GM12878 (cell line): ENCODE measurements at regions not wholly inside any gene's neighbourhood (a gene's known extent, or its start where the extent isn't known, plus 50 kb on each side); places are given as distances from the start of the nearest gene placed in this dataset.

ENCODE experiments used
- ATAC-seq: fragments of 200-7000 bp; cut with Tn5 transposase; 3 replicates; pipeline ENCODE4 v1.9.1; 2020; ENCODE audit warnings: mild to moderate bottlenecking, moderate library complexity
- BruUV-seq: library from RNA; stranded (reverse); fragments of 400-500 nt; replicated peaks from 2 replicates; lab custom pipeline; 2021; lab: Mats Ljungman, UMichigan
- CTCF ChIA-PET: fragments of 300-600 bp; sonication (Branson Sonifier 250); formaldehyde crosslinking; extraction: SDS; loops from one replicate; lab custom pipeline; 2021; ENCODE audit warnings: inconsistent platforms; lab: Yijun Ruan, JAX
- POLR2A ChIA-PET: fragments of 350-600 bp; formaldehyde crosslinking; extraction: SDS; loops from one replicate; lab custom pipeline; 2021; ENCODE audit warnings: inconsistent platforms; lab: Charles Lee
- RAD21 ChIA-PET: fragments of 300-600 bp; sonication (Branson Sonifier 250); formaldehyde crosslinking; loops from one replicate; lab custom pipeline; 2023; ENCODE audit warnings: antibody characterized with exemption; ENCODE audit not compliant: unreplicated experiment; lab: Charles Lee
- SMC1A ChIA-PET: fragments of 300-600 bp; sonication (Branson Sonifier 250); formaldehyde crosslinking; loops from one replicate; lab custom pipeline; 2023; ENCODE audit not compliant: unreplicated experiment, uncharacterized antibody; lab: Charles Lee
- DNase-seq: peaks from one replicate; pipeline ENCODE4 v3.0.0-alpha.2; 2011; ENCODE audit warnings: low read depth, low spot score
- FAIRE-seq: peaks from 3 replicates; lab custom pipeline; 2011; peaks lifted over from hg19 to GRCh38; lab: Jason Lieb, UNC
- H2AFZ ChIP-seq: 2 replicates; pipeline ENCODE4 v1.6.0; 2011; ENCODE audit warnings: low read depth, low read length, control low read depth; ENCODE audit not compliant: control insufficient read depth
- H3K27ac ChIP-seq: 2 replicates; pipeline ENCODE4 v1.5.1; 2011; ENCODE audit warnings: control low read depth; ENCODE audit not compliant: control insufficient read depth, insufficient read depth
- H3K27me3 ChIP-seq, 2 experiments: replicated peaks in 1 of 2; 2 replicates each; pipeline versions ENCODE4 v1.6.0 to v1.6.1; 2011; ENCODE audit warnings: low read length in 1 of 2; ENCODE audit not compliant: control insufficient read depth in 2 of 2, insufficient read depth in 2 of 2
- H3K36me3 ChIP-seq, 2 experiments: 2 replicates each; pipeline ENCODE4 v1.5.1; 2011; ENCODE audit warnings: low read length in 1 of 2; ENCODE audit not compliant: control insufficient read depth in 2 of 2, insufficient read depth in 2 of 2
- H3K4me1 ChIP-seq: 2 replicates; pipeline ENCODE4 v1.6.1; 2011; ENCODE audit warnings: mild to moderate bottlenecking, low read length, moderate library complexity, mixed read lengths; ENCODE audit not compliant: control insufficient read depth, insufficient read depth
- H3K4me2 ChIP-seq: 2 replicates; pipeline ENCODE4 v1.6.0; 2011; ENCODE audit warnings: control low read depth; ENCODE audit not compliant: control insufficient read depth, insufficient read depth
- H3K4me3 ChIP-seq: fragments of 200-600 bp; sonication (generic); 2 replicates; pipeline ENCODE4 v1.5.1; 2016
- H3K79me2 ChIP-seq: 2 replicates; pipeline ENCODE4 v1.6.0; 2011; ENCODE audit warnings: low read length; ENCODE audit not compliant: control insufficient read depth, insufficient read depth
- H3K9ac ChIP-seq: 2 replicates; pipeline ENCODE4 v1.8.0; 2011; ENCODE audit warnings: low read length, control low read depth, mixed read lengths; ENCODE audit not compliant: control insufficient read depth, insufficient read depth
- H3K9me3 ChIP-seq: replicated peaks from 3 replicates; pipeline ENCODE4 v1.5.1; 2011; ENCODE audit warnings: mild to moderate bottlenecking, low read length; ENCODE audit not compliant: control insufficient read depth, insufficient read depth
- H4K20me1 ChIP-seq: 2 replicates; pipeline ENCODE4 v1.6.0; 2011; ENCODE audit not compliant: control insufficient read depth, insufficient read depth
- DPF2 ChIP-seq: fragments of 450-650 bp; IDR thresholded peaks from 2 replicates; pipeline ENCODE4 v1.6.1; 2017; ENCODE audit warnings: mild to moderate bottlenecking
- HDAC6 ChIP-seq: fragments of 200-600 bp; sonication (generic); IDR thresholded peaks from one replicate; pipeline ENCODE4 v1.8.0; 2017; ENCODE audit warnings: antibody characterized with exemption; ENCODE audit not compliant: unreplicated experiment
- JUNB ChIP-seq: IDR thresholded peaks from 2 replicates; pipeline ENCODE4 v1.6.1; 2016; ENCODE audit warnings: antibody characterized with exemption, mild to moderate bottlenecking
- KAT2A ChIP-seq: conservative IDR thresholded peaks from 2 replicates; pipeline ENCODE4 v1.6.1; 2011; ENCODE audit warnings: low read depth, low read length; ENCODE audit not compliant: control insufficient read depth
- RAD51 ChIP-seq: fragments of 450-650 bp; IDR thresholded peaks from 2 replicates; pipeline ENCODE4 v1.6.1; 2016; ENCODE audit warnings: moderate library complexity, mild to moderate bottlenecking, inconsistent platforms
- SIX5 ChIP-seq: IDR thresholded peaks from 2 replicates; pipeline ENCODE4 v1.6.1; 2011; ENCODE audit warnings: mild to moderate bottlenecking, low read depth, low read length, moderate library complexity; ENCODE audit not compliant: severe bottlenecking
- SRF ChIP-seq, 2 experiments: IDR thresholded peaks; 2 replicates each; pipeline ENCODE4 v1.6.1; 2011; ENCODE audit warnings: low read depth in 2 of 2, low read length in 2 of 2, mild to moderate bottlenecking in 1 of 2, moderate library complexity in 1 of 2
- SUZ12 ChIP-seq: fragments of 200-600 bp; sonication (generic); IDR thresholded peaks from one replicate; pipeline ENCODE4 v1.6.1; 2018; ENCODE audit warnings: antibody characterized with exemption, mild to moderate bottlenecking; ENCODE audit not compliant: unreplicated experiment
- TARDBP ChIP-seq: IDR thresholded peaks from 2 replicates; pipeline ENCODE4 v1.6.1; 2016; ENCODE audit warnings: borderline replicate concordance
- TCF12 ChIP-seq: IDR thresholded peaks from 2 replicates; pipeline ENCODE4 v1.6.1; 2011; ENCODE audit warnings: low read depth, mild to moderate bottlenecking, low read length
- TCF3 ChIP-seq: IDR thresholded peaks from 2 replicates; pipeline ENCODE4 v1.6.1; 2012; ENCODE audit warnings: low read depth, mild to moderate bottlenecking, low read length, borderline replicate concordance; ENCODE audit not compliant: insufficient read depth
- WGBS: methylation state at CpG from one replicate; pipeline ENCODE4 v1.1.6; 2016; ENCODE audit warnings: low lambda C conversion rate; ENCODE audit not compliant: insufficient replicate concordance, insufficient coverage; ENCODE audit errors: missing lambda C conversion rate; 5-methylcytosine and 5-hydroxymethylcytosine counted together
- in situ Hi-C: fragments of 300-500 bp; cut with MboI; formaldehyde crosslinking; loops from 9 replicates; pipeline ENCODE4 v1.14.3; 2018; ENCODE audit warnings: mixed read lengths
- intact Hi-C: fragments of 100-400 bp; cut with micrococcal nuclease; formaldehyde crosslinking; loops from one replicate; pipeline ENCODE4 v1.14.2; 2022; ENCODE audit not compliant: unreplicated experiment
- TF ChIP-seq, protein P1 (sequence below): fragments of 450-650 bp; IDR thresholded peaks from 2 replicates; pipeline ENCODE4 v1.6.1; 2017; ENCODE audit warnings: mild to moderate bottlenecking, moderate library complexity
- TF ChIP-seq, protein P2 (sequence below): IDR thresholded peaks from 2 replicates; pipeline ENCODE4 v1.6.1; 2011; ENCODE audit warnings: low read depth, low read length, improper control_type of control experiment, borderline replicate concordance
- TF ChIP-seq, protein P3 (sequence below): fragments of 450-650 bp; formaldehyde crosslinking; IDR thresholded peaks from 2 replicates; pipeline ENCODE4 v1.4.0; 2020; ENCODE audit warnings: mild to moderate bottlenecking, moderate library complexity
- TF ChIP-seq, protein P4 (sequence below): fragments of 450-650 bp; IDR thresholded peaks from 2 replicates; pipeline ENCODE4 v1.6.1; 2014; ENCODE audit warnings: mild to moderate bottlenecking

DNA sequence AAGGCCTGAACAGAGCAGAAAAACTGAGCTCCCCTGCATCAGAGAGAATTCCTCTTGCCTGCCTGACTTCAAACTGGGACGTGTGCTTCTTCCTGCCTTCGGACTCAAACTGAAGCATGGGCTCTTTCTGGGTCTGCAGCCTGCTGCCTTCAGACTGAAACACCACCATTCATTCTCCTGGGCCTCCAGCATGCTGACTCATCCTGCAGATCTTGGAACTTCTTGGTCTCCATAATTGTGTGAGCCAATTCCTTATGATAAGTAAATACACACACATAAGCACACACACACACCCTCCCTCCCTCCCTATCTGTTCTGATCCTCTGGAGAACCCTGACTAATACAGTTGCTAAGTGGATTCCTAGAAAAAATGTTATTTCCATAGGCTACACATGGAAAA lies 874.3 kb upstream of the EEF2KMT start (continued):
- TF ChIP-seq, protein P1, sequence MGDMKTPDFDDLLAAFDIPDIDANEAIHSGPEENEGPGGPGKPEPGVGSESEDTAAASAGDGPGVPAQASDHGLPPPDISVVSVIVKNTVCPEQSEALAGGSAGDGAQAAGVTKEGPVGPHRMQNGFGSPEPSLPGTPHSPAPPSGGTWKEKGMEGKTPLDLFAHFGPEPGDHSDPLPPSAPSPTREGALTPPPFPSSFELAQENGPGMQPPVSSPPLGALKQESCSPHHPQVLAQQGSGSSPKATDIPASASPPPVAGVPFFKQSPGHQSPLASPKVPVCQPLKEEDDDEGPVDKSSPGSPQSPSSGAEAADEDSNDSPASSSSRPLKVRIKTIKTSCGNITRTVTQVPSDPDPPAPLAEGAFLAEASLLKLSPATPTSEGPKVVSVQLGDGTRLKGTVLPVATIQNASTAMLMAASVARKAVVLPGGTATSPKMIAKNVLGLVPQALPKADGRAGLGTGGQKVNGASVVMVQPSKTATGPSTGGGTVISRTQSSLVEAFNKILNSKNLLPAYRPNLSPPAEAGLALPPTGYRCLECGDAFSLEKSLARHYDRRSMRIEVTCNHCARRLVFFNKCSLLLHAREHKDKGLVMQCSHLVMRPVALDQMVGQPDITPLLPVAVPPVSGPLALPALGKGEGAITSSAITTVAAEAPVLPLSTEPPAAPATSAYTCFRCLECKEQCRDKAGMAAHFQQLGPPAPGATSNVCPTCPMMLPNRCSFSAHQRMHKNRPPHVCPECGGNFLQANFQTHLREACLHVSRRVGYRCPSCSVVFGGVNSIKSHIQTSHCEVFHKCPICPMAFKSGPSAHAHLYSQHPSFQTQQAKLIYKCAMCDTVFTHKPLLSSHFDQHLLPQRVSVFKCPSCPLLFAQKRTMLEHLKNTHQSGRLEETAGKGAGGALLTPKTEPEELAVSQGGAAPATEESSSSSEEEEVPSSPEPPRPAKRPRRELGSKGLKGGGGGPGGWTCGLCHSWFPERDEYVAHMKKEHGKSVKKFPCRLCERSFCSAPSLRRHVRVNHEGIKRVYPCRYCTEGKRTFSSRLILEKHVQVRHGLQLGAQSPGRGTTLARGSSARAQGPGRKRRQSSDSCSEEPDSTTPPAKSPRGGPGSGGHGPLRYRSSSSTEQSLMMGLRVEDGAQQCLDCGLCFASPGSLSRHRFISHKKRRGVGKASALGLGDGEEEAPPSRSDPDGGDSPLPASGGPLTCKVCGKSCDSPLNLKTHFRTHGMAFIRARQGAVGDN = no peak
- TF ChIP-seq, protein P2, sequence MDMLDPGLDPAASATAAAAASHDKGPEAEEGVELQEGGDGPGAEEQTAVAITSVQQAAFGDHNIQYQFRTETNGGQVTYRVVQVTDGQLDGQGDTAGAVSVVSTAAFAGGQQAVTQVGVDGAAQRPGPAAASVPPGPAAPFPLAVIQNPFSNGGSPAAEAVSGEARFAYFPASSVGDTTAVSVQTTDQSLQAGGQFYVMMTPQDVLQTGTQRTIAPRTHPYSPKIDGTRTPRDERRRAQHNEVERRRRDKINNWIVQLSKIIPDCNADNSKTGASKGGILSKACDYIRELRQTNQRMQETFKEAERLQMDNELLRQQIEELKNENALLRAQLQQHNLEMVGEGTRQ = no peak
- TF ChIP-seq HDAC6 (no peak), DPF2 (no peak)

DNA sequence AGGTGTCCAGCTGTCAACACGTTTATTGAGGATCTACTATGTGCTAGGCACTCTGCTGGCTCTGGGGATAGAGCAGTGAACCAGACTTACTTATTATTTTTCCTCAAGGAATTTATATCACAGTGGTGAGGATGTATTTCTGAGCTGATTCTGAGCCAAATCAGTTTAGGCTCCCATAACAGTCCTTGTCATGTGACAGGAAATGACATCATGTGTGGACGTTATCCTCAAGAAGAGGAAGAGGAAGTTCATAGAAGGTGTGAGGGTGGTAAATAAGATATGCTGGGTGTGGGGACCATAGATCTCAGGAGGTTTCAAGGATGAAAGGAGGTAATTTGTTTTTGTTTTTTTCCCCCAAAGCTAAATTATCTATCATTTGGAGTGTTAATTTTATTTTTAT lies 873.5 kb upstream of the EEF2KMT start:
- Histone ChIP-seq H3K79me2 (no peaks in the 10 kb centered on the region), H2AFZ (no peak overlapping the region), H3K9me3 (no peaks in the 10 kb centered on the region), H3K4me1 (no peaks in the 10 kb centered on the region), H3K27ac (no peak overlapping the region), H3K27me3 (no peaks in the 10 kb centered on the region), H3K4me2 (no peak overlapping the region), H3K36me3 (no peaks in the 10 kb centered on the region), H3K4me3 (no peak overlapping the region), H4K20me1 (no peaks in the 10 kb centered on the region), H3K9ac (no peak overlapping the region)
- intact Hi-C loops (no loop called here), in situ Hi-C loops (no loop called here)
- ChIA-PET SMC1A (no interaction called here), RAD21 (no interaction called here), POLR2A (no interaction called here), CTCF (no interaction called here)
- no peak for DNase-seq
- no peak for ATAC-seq
- no TSS peak for BruUV-seq
- no peak for FAIRE-seq
- WGBS = 0% methylated on average over 2 of the region's 2 CpGs
- TF ChIP-seq SRF (IDR thresholded peaks at IDR 0.05; ENCODE audit: low read depth in 2 of 2, low read length in 2 of 2) (no peak), TARDBP (no peak), RAD51 (no peak), JUNB (no peak), TCF3 (no peak), SIX5 (no peak), SUZ12 (no peak), KAT2A (no peak), TCF12 (no peak)
- TF ChIP-seq, protein P3, sequence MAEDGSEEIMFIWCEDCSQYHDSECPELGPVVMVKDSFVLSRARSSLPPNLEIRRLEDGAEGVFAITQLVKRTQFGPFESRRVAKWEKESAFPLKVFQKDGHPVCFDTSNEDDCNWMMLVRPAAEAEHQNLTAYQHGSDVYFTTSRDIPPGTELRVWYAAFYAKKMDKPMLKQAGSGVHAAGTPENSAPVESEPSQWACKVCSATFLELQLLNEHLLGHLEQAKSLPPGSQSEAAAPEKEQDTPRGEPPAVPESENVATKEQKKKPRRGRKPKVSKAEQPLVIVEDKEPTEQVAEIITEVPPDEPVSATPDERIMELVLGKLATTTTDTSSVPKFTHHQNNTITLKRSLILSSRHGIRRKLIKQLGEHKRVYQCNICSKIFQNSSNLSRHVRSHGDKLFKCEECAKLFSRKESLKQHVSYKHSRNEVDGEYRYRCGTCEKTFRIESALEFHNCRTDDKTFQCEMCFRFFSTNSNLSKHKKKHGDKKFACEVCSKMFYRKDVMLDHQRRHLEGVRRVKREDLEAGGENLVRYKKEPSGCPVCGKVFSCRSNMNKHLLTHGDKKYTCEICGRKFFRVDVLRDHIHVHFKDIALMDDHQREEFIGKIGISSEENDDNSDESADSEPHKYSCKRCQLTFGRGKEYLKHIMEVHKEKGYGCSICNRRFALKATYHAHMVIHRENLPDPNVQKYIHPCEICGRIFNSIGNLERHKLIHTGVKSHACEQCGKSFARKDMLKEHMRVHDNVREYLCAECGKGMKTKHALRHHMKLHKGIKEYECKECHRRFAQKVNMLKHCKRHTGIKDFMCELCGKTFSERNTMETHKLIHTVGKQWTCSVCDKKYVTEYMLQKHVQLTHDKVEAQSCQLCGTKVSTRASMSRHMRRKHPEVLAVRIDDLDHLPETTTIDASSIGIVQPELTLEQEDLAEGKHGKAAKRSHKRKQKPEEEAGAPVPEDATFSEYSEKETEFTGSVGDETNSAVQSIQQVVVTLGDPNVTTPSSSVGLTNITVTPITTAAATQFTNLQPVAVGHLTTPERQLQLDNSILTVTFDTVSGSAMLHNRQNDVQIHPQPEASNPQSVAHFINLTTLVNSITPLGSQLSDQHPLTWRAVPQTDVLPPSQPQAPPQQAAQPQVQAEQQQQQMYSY (CRISPR knock-in tag) = no peak
- TF ChIP-seq, protein P4, sequence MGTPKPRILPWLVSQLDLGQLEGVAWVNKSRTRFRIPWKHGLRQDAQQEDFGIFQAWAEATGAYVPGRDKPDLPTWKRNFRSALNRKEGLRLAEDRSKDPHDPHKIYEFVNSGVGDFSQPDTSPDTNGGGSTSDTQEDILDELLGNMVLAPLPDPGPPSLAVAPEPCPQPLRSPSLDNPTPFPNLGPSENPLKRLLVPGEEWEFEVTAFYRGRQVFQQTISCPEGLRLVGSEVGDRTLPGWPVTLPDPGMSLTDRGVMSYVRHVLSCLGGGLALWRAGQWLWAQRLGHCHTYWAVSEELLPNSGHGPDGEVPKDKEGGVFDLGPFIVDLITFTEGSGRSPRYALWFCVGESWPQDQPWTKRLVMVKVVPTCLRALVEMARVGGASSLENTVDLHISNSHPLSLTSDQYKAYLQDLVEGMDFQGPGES = no peak
